H1 (cell line): ENCODE measurements at regions not wholly inside any gene's neighbourhood (a gene's known extent, or its start where the extent isn't known, plus 50 kb on each side); places are given as distances from the start of the nearest gene placed in this dataset.

Experiments used
- BACH1 ChIP-seq: IDR thresholded peaks from 2 replicates; pipeline ENCODE4 v1.6.1; 2012; ENCODE audit warnings: low read length, improper control_type of control experiment
- CBX5 ChIP-seq: fragments of 300-800, 300-1000 bp; sonication (generic); IDR thresholded peaks from 2 replicates; pipeline ENCODE4 v1.7.1; 2016; ENCODE audit warnings: antibody characterized with exemption, low read length, low read depth
- CEBPB ChIP-seq: IDR thresholded peaks from 2 replicates; pipeline ENCODE4 v1.6.1; 2012; ENCODE audit warnings: low read depth, low read length
- CREB1 ChIP-seq: IDR thresholded peaks from 2 replicates; pipeline ENCODE4 v1.6.1; 2012; ENCODE audit warnings: inconsistent platforms
- CTCF ChIP-seq, 3 experiments: IDR thresholded peaks; 1 replicate in 2 of 3; 2 replicates in 1 of 3; pipeline versions ENCODE4 v1.5.1 to v1.6.1; 2011; ENCODE audit warnings: low read length in 3 of 3, mild to moderate bottlenecking in 3 of 3, inconsistent platforms in 2 of 3, low read depth in 1 of 3, moderate library complexity in 1 of 3; ENCODE audit not compliant: insufficient read depth in 1 of 3; ENCODE audit errors: control extremely low read depth in 1 of 3
- EP300 ChIP-seq, 2 experiments: IDR thresholded peaks; 1 replicate in 1 of 2; 2 replicates in 1 of 2; pipeline ENCODE4 v1.6.1; 2011 to 2012; ENCODE audit warnings: low read depth in 2 of 2, low read length in 2 of 2, mild to moderate bottlenecking in 2 of 2, borderline replicate concordance in 1 of 2, inconsistent platforms in 1 of 2, moderate library complexity in 1 of 2
- FOSL1 ChIP-seq: IDR thresholded peaks from 2 replicates; pipeline ENCODE4 v1.6.1; 2011; ENCODE audit warnings: mild to moderate bottlenecking, low read depth, low read length, moderate library complexity; ENCODE audit not compliant: insufficient read depth
- GTF2F1 ChIP-seq: IDR thresholded peaks from 2 replicates; pipeline ENCODE4 v1.6.1; 2012; ENCODE audit warnings: low read depth, low read length, improper control_type of control experiment, borderline replicate concordance
- HDAC6 ChIP-seq: IDR thresholded peaks from one replicate; pipeline ENCODE4 v1.7.1; 2012; ENCODE audit warnings: low read depth, mild to moderate bottlenecking, inconsistent platforms, low read length, moderate library complexity
- MAX ChIP-seq: IDR thresholded peaks from 2 replicates; pipeline ENCODE4 v1.6.1; 2012; ENCODE audit warnings: inconsistent platforms
- POLR2AphosphoS5 ChIP-seq: IDR thresholded peaks from 2 replicates; pipeline ENCODE4 v1.6.1; 2011; ENCODE audit warnings: low read depth, low read length
- RNF2 ChIP-seq: fragments of 200-900, 300-1000 bp; sonication (generic); IDR thresholded peaks from 2 replicates; pipeline ENCODE4 v1.7.1; 2016; ENCODE audit warnings: borderline replicate concordance, low read depth, mild to moderate bottlenecking, antibody characterized with exemption, low read length; ENCODE audit not compliant: poor library complexity, severe bottlenecking; ENCODE audit errors: missing control alignments
- SIN3A ChIP-seq, 2 experiments: IDR thresholded peaks in 1 of 2; conservative IDR thresholded peaks in 1 of 2; 2 replicates each; pipeline ENCODE4 v1.6.1; 2011 to 2012; ENCODE audit warnings: low read length in 2 of 2, improper control_type of control experiment in 1 of 2, low read depth in 1 of 2, mild to moderate bottlenecking in 1 of 2
- SIX5 ChIP-seq: IDR thresholded peaks from 2 replicates; pipeline ENCODE4 v1.6.1; 2011; ENCODE audit warnings: mild to moderate bottlenecking, low read depth, low read length
- SP2 ChIP-seq: IDR thresholded peaks from 2 replicates; pipeline ENCODE4 v1.6.1; 2012; ENCODE audit warnings: mild to moderate bottlenecking, low read length, inconsistent platforms
- SP4 ChIP-seq: IDR thresholded peaks from 2 replicates; pipeline ENCODE4 v1.6.1; 2012; ENCODE audit warnings: low read length, inconsistent platforms
- SUZ12 ChIP-seq: fragments of 200-600 bp; sonication (generic); IDR thresholded peaks from 2 replicates; pipeline ENCODE4 v1.6.1; 2012; ENCODE audit warnings: mild to moderate bottlenecking, inconsistent platforms, low read length, moderate library complexity, mixed read lengths
- TAF1 ChIP-seq: IDR thresholded peaks from 2 replicates; pipeline ENCODE4 v1.6.1; 2011; ENCODE audit warnings: mild to moderate bottlenecking, low read depth, low read length
- TAF7 ChIP-seq: optimal IDR thresholded peaks from 2 replicates; pipeline ENCODE3; 2011; ENCODE audit warnings: low read depth, mild to moderate bottlenecking, inconsistent platforms, low read length, moderate library complexity, borderline replicate concordance
- TBP ChIP-seq: IDR thresholded peaks from 2 replicates; pipeline ENCODE4 v1.6.1; 2011; ENCODE audit warnings: low read depth, low read length, improper control_type of control experiment
- TEAD4 ChIP-seq: IDR thresholded peaks from 2 replicates; pipeline ENCODE4 v1.6.1; 2012; ENCODE audit warnings: low read depth, low read length, inconsistent platforms, mixed read lengths

DNA sequence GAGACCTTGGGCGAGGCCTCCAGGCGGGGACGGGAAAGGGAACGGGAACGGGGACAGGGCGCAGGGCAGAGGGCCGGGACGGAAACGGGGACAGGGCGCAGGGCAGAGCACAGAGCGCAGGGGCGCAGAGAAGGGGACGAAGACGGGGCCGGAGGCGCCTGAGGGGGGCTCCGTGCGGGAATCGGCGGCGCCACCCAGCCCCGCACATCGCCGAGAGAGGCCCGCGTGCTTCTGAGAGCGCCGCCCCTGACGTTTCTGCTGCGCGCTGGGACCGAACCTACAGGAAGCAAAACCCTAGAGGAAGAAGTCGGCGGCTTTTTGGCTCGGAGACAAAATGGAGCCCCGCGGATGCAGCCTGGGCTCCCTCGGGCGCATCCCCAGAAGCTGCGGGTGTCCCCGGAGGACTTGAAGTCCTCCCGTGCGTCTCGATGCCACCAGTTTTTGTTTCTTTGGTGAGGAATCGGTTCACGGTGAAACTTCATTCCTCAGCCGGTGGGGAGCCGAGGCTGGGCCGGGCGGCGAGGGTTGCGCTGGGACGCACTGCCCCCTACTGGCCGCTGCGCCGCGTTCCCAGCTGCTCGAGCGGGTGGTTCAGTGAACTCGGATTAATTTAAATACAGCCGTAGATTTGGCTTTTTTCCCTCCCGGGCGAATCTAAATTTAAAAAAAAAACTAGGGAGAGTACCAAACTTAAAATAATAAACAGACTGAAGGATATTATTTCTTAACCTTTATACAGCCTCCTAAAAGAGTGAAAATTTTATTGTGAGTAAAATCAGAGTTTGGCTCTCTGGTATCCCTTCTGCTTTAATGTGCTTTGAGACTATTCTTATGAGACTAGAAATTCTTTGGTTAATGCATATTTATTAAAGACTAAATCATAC lies 350.0 kb upstream of the ARGLU1 start (continued):
- TF ChIP-seq TAF1: peak; percentile 60
- TF ChIP-seq BACH1: no peak
- TF ChIP-seq SP4: no peak
- no peak for TF ChIP-seq CBX5
- no peak for TF ChIP-seq EP300 (IDR thresholded peaks at IDR 0.05; ENCODE audit: borderline replicate concordance in 1 of 2, low read depth in 2 of 2, low read length in 2 of 2)
- TF ChIP-seq CREB1: peak; percentile 90
- no peak; the same call in none of the 2 replicates for TF ChIP-seq POLR2AphosphoS5
- no peak for TF ChIP-seq SIN3A (conservative IDR thresholded peaks at IDR 0.05 in 1 of 2, IDR thresholded peaks at IDR 0.05 in 1 of 2; ENCODE audit: low read depth in 1 of 2, low read length in 2 of 2)
- TF ChIP-seq HDAC6: no peak
- TF ChIP-seq TBP: peak; percentile 39; the same call in 1 of the 2 replicates
- TF ChIP-seq MAX: peak; percentile 76
- TF ChIP-seq FOSL1: no peak
- TF ChIP-seq TEAD4: 0 out of 2 replicates have a peak, but pooled peaks have one; percentile 50
- TF ChIP-seq SP2: no peak
- TF ChIP-seq GTF2F1: 0 out of 2 replicates have a peak, but pooled peaks have one; percentile 25
- no peak for TF ChIP-seq SUZ12
- TF ChIP-seq CEBPB: no peak
- TF ChIP-seq RNF2: no peak
- no peak for TF ChIP-seq TAF7
- peak; percentile 79 to 93 (median 83) for TF ChIP-seq CTCF (IDR thresholded peaks at IDR 0.05; ENCODE audit: control extremely low read depth in 1 of 3, insufficient read depth in 1 of 3, low read depth in 1 of 3, low read length in 3 of 3)
- TF ChIP-seq SIX5: no peak
